GM18505 (cell line): ENCODE measurements at regions not wholly inside any gene's neighbourhood (a gene's known extent, or its start where the extent isn't known, plus 50 kb on each side); places are given as distances from the start of the nearest gene placed in this dataset.

Source experiments
- ATAC-seq: cut with Tn5 transposase; IDR thresholded peaks from one replicate; pipeline ENCODE4 v1.9.1; 2021; ENCODE audit not compliant: unreplicated experiment
- POLR2A ChIP-seq: IDR thresholded peaks from 4 replicates; pipeline ENCODE4 v1.6.1; 2011; ENCODE audit warnings: borderline replicate concordance; ENCODE audit not compliant: insufficient read depth, insufficient read length; ENCODE audit errors: extremely low read depth

DNA sequence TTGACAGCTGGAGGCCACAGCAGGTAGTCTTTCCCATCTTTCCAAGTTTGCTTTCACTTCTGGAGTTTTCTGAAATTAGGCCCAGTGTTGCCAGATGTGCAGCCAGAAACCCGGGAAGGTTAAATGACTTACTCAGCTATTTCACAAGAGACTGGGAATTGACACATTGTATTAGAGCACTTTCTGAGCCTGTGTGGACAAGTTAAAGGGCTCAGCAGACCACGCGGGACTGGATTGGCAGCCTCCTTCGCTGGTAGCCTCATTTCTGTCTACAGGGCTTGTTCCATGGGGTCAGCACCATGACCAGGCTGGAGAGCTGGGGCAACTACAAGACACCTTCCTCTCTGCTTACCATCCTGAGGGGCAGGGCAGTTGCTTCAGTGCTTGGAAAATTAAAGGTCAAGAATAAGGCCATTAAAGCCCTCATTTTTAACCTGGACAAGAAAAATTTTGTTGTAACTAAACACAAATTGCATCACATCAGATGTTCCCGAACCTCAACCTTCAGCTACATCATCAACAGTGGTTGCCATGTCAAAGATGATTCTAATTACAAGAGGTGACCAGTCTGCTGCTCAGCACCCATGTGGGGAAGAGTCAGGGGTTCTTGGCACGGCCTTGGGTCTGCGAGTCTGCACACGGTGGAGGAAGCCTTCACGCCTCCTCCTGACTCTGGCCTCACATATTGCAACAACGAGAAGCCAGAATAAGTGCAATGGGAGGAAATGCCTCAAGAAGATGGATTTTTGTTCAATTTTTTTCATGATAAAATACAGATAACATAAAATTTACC lies 279.5 kb upstream of the RAB6C start:
- no peak for TF ChIP-seq POLR2A
- no peak for ATAC-seq

GRCh38 chr2:129702416-129703176 lies 276.9 kb upstream of the RAB6C start:
- TF ChIP-seq POLR2A, result no peak
- ATAC-seq, result no peak

DNA sequence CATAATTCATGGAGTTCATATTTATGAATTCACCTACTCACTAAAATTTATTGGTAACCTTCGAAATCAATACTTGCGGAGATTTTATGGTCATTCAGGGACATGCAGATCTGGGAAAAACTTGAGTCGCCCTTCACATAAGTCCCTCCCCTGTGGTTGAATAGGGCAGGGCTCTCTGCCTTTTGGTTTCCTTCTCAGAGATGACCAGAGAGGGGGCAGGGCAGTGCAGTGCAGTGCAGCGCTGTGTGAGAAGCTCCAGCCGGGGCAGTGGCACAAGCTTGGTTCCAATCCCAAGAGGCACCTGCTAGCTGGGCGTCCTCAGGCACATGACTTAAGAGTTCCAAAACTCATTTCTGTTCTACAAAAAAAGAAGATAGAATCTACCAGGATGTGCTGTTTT lies 274.4 kb upstream of the RAB6C start:
- ATAC-seq, result no peak
- TF ChIP-seq POLR2A, result no peak

DNA sequence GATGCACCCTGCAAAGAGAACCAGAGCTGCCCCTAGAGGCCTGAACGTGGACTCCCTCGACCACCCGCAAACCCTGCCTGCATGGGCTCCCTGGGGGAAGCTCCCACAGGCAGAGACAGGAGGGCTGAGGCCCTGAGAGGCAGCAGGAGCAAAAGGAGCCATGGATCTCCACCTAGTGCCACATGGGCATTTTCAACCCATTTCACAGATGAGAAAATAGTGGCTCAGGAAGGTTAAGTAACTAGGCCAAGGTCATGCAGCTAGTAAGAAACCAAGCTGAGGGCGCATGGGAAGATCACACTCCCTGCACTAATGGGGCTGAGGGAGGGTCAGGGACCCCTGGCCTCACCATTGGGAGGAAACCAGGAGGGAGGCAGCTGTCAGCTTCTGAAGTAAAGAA lies 271.7 kb upstream of the RAB6C start:
- no peak for TF ChIP-seq POLR2A
- ATAC-seq, result no peak

DNA sequence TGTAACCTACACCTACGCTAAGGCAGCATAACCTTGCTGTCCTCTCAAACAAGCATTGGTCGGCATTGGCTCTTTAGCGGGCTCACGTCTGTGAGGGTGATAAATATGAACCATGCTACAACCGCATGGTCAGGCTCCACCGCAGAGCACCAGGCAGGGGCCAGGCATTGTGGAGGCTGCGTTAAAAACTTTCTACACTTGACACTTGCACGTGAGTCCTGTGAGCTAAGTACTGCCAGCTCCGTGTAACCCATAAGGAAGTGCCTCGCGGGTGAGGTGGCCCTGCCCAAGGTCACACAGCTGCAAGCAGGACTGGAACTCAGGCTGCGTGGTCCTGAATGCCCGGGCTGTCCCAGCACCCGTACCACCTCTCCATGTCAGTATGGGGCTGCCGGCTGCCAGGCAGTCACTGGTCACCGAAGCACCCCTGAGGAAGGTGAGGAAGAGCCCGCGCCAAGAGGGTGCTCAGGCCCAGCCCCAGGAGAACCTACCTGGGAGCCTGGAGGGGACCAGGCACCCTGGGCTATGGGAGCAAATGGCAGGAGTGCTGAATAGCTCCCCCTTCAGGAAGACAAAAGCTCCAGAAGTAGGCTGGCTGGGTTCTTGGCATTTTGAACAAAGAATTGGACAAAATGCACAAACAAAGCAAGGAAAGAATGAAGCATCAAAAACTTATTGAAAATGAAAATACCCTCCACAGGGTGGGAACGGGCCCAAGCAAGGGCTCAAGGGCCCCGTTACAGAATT lies 271.1 kb upstream of the RAB6C start:
- no peak for TF ChIP-seq POLR2A
- ATAC-seq, result no peak

GRCh38 chr2:129709001-129709955 lies 270.2 kb upstream of the RAB6C start:
- no peak for ATAC-seq
- TF ChIP-seq POLR2A, result no peak

GRCh38 chr2:129709956-129710598 lies 269.4 kb upstream of the RAB6C start:
- no peak for ATAC-seq
- no peak for TF ChIP-seq POLR2A

GRCh38 chr2:129710670-129711495 lies 268.6 kb upstream of the RAB6C start:
- ATAC-seq, result no peak
- TF ChIP-seq POLR2A, result no peak

GRCh38 chr2:129711816-129712675 lies 267.4 kb upstream of the RAB6C start:
- no peak for TF ChIP-seq POLR2A

DNA sequence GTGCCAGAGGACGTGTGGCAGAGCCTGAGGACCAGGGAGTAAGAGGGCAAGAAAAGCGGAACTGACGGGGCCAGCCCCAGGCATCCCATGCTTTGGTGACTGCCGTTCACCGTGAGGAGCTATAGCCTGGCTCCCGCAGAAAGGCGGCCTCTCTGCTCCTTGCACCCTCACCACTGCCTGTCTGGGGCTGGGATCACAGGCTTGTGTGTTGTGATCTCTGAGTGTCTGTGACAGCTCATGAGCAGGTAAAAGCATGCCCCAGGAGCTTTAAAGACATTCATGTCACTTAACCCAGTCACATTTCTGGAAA lies 266.8 kb upstream of the RAB6C start:
- TF ChIP-seq POLR2A, result no peak
- no peak for ATAC-seq

More at GRCh38 chr2:129711816-129712675, 267.4 kb upstream of the RAB6C start:
- ATAC-seq, result no peak

DNA sequence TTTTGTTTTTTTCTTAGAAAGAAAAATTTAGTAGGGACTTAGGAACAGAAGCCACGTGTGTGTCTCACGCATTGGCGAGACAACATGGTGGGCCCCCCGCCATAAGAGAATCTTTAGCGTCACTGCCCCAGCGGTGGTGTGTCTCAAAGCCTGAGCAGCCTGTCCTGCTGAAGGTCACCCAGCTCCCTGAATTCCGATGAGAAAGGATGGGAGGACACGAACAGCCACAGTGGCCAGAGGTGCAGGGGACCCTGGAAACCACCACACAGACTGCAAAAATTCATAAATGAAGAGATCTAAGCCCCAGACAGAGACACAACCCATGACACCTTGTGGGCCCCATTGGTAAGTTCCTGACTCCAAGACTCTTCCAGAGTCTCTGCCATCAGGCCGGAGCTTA lies 266.1 kb upstream of the RAB6C start:
- no peak for ATAC-seq
- no peak for TF ChIP-seq POLR2A
